H1 (cell line): ENCODE measurements at regions not wholly inside any gene's neighbourhood (a gene's known extent, or its start where the extent isn't known, plus 50 kb on each side); places are given as distances from the start of the nearest gene placed in this dataset.

Source experiments
- CTCF ChIA-PET: fragments of 300-600 bp; sonication (Branson Sonifier 250); formaldehyde crosslinking; loops from one replicate; lab custom pipeline; 2021; ENCODE audit not compliant: partially characterized antibody; lab: Charles Lee
- POLR2A ChIA-PET: fragments of 300-600 bp; sonication (Branson Sonifier 250); formaldehyde crosslinking; loops from one replicate; lab custom pipeline; 2021; ENCODE audit warnings: inconsistent platforms; ENCODE audit not compliant: partially characterized antibody; lab: Charles Lee
- DNase-seq, 2 experiments: peaks; one replicate each; pipeline versions ENCODE4 v3.0.0 to v3.0.0-alpha.2; 2010 to 2022; ENCODE audit warnings: low spot score in 2 of 2, low read depth in 1 of 2, mixed read lengths in 1 of 2
- FAIRE-seq: peaks from 2 replicates; lab custom pipeline; 2011; peaks lifted over from hg19 to GRCh38; lab: Jason Lieb, UNC
- H2AFZ ChIP-seq: 2 replicates; pipeline ENCODE4 v1.8.1; 2012; ENCODE audit warnings: low read length, inconsistent platforms
- H2AK5ac ChIP-seq: 2 replicates; pipeline ENCODE4 v1.6.1; 2013; ENCODE audit warnings: low read depth, low read length
- H2BK120ac ChIP-seq: replicated peaks from 2 replicates; pipeline ENCODE3; 2013; ENCODE audit warnings: low read depth, low read length, inconsistent platforms
- H2BK12ac ChIP-seq: 2 replicates; pipeline ENCODE4 v1.6.1; 2013; ENCODE audit warnings: low read depth, low read length
- H2BK15ac ChIP-seq: 2 replicates; pipeline ENCODE4 v1.6.1; 2013; ENCODE audit warnings: low read length
- H2BK20ac ChIP-seq: 2 replicates; pipeline ENCODE4 v1.6.1; 2013; ENCODE audit warnings: low read length
- H2BK5ac ChIP-seq: 2 replicates; pipeline ENCODE4 v1.6.1; 2013; ENCODE audit warnings: low read depth, low read length
- H3K14ac ChIP-seq: 2 replicates; pipeline ENCODE4 v1.6.1; 2013; ENCODE audit warnings: inconsistent platforms; ENCODE audit not compliant: insufficient read length
- H3K18ac ChIP-seq: 2 replicates; pipeline ENCODE4 v1.6.1; 2013; ENCODE audit warnings: low read length; ENCODE audit errors: extremely low read depth
- H3K23ac ChIP-seq: 2 replicates; pipeline ENCODE4 v1.6.1; 2013; ENCODE audit warnings: inconsistent platforms; ENCODE audit not compliant: insufficient read length
- H3K23me2 ChIP-seq: 2 replicates; pipeline ENCODE4 v1.6.1; 2013; ENCODE audit warnings: low read depth, low read length
- H3K27ac ChIP-seq: 2 replicates; pipeline ENCODE4 v1.6.1; 2011; ENCODE audit warnings: low read depth, low read length, inconsistent platforms
- H3K27me3 ChIP-seq, 4 experiments: replicated peaks in 1 of 4; 1 replicate in 1 of 4; 2 replicates in 3 of 4; pipeline versions ENCODE4 v1.6.1 to v1.8.1; 2011 to 2013; ENCODE audit warnings: low read length in 3 of 4, mild to moderate bottlenecking in 3 of 4, inconsistent platforms in 2 of 4, mixed read lengths in 2 of 4, moderate library complexity in 1 of 4; ENCODE audit not compliant: control insufficient read depth in 3 of 4, insufficient read depth in 3 of 4; ENCODE audit errors: extremely low read depth in 1 of 4
- H3K36me3 ChIP-seq, 4 experiments: 2 replicates each; pipeline versions ENCODE4 v1.6.1 to v1.8.1; 2011 to 2013; ENCODE audit warnings: mild to moderate bottlenecking in 4 of 4, low read length in 3 of 4, moderate library complexity in 2 of 4, control low read depth in 1 of 4, inconsistent platforms in 1 of 4; ENCODE audit not compliant: insufficient read depth in 4 of 4, control insufficient read depth in 2 of 4
- H3K4ac ChIP-seq: replicated peaks from 2 replicates; pipeline ENCODE3; 2013; ENCODE audit warnings: low read length, low read depth, mixed read lengths, inconsistent platforms; ENCODE audit not compliant: insufficient read length
- H3K4me1 ChIP-seq, 4 experiments: replicated peaks in 1 of 4; 1 replicate in 1 of 4; 2 replicates in 3 of 4; pipeline versions ENCODE4 v1.6.1 to v1.8.1; 2011 to 2013; ENCODE audit warnings: low read length in 3 of 4, inconsistent platforms in 2 of 4, mixed read lengths in 1 of 4; ENCODE audit not compliant: insufficient read depth in 4 of 4, control insufficient read depth in 3 of 4
- H3K4me2 ChIP-seq, 2 experiments: 2 replicates each; pipeline versions ENCODE4 v1.6.1 to v1.8.1; 2011 to 2013; ENCODE audit warnings: low read depth in 2 of 2, low read length in 2 of 2, control low read depth in 1 of 2, inconsistent platforms in 1 of 2, mild to moderate bottlenecking in 1 of 2; ENCODE audit not compliant: insufficient read depth in 1 of 2
- H3K4me3 ChIP-seq, 4 experiments: fragments of 200-600, 300-600 bp in 1 of 4; sonication (generic), shearing (Covaris generic), sonication (Bioruptor Twin) in 1 of 4; 2 replicates each; pipeline versions ENCODE4 v1.5.1 to v1.8.1; 2011 to 2016; ENCODE audit warnings: low read length in 4 of 4, low read depth in 3 of 4, control low read depth in 2 of 4, inconsistent platforms in 2 of 4, mild to moderate bottlenecking in 2 of 4, mixed read lengths in 1 of 4, moderate library complexity in 1 of 4; ENCODE audit not compliant: insufficient read depth in 2 of 4; ENCODE audit errors: extremely low read depth in 1 of 4
- H3K56ac ChIP-seq: replicated peaks from 2 replicates; pipeline ENCODE3; 2013; ENCODE audit warnings: low read depth, mild to moderate bottlenecking, mixed read lengths, low read length, inconsistent platforms; ENCODE audit not compliant: insufficient read length
- H3K79me1 ChIP-seq: 2 replicates; pipeline ENCODE4 v1.6.1; 2013; ENCODE audit warnings: low read depth, low read length, control low read depth
- H3K79me2 ChIP-seq, 2 experiments: 2 replicates each; pipeline versions ENCODE4 v1.6.1 to v1.8.1; 2012 to 2013; ENCODE audit warnings: low read length in 2 of 2, mild to moderate bottlenecking in 2 of 2, inconsistent platforms in 1 of 2; ENCODE audit not compliant: insufficient read depth in 2 of 2, control insufficient read depth in 1 of 2
- H3K9ac ChIP-seq, 4 experiments: replicated peaks in 1 of 4; 1 replicate in 1 of 4; 2 replicates in 3 of 4; pipeline versions ENCODE4 v1.6.1 to v1.8.1; 2011 to 2013; ENCODE audit warnings: low read depth in 3 of 4, low read length in 3 of 4, control low read depth in 2 of 4, mild to moderate bottlenecking in 2 of 4, moderate library complexity in 2 of 4, inconsistent platforms in 1 of 4; ENCODE audit errors: extremely low read depth in 1 of 4
- H3K9me3 ChIP-seq, 2 experiments: 2 replicates each; pipeline versions ENCODE4 v1.6.1 to v1.8.1; 2012 to 2013; ENCODE audit warnings: mild to moderate bottlenecking in 2 of 2, moderate library complexity in 2 of 2, control low read depth in 1 of 2, inconsistent platforms in 1 of 2, low read depth in 1 of 2, low read length in 1 of 2, mixed read lengths in 1 of 2; ENCODE audit not compliant: insufficient read depth in 2 of 2
- H4K20me1 ChIP-seq, 2 experiments: replicated peaks in 1 of 2; 2 replicates each; pipeline versions ENCODE3 to v1.8.1; 2011 to 2013; ENCODE audit warnings: inconsistent platforms in 2 of 2, low read length in 2 of 2, mild to moderate bottlenecking in 1 of 2; ENCODE audit not compliant: insufficient read depth in 2 of 2, control insufficient read depth in 1 of 2
- H4K5ac ChIP-seq: 2 replicates; pipeline ENCODE4 v1.6.1; 2013; ENCODE audit warnings: low read length, low read depth, mixed read lengths, inconsistent platforms; ENCODE audit not compliant: insufficient read length
- H4K8ac ChIP-seq: 2 replicates; pipeline ENCODE4 v1.8.0; 2013; ENCODE audit warnings: mild to moderate bottlenecking, moderate library complexity, low read length, inconsistent platforms; ENCODE audit not compliant: insufficient read depth; ENCODE audit errors: extremely low read depth
- H4K91ac ChIP-seq: replicated peaks from 2 replicates; pipeline ENCODE3; 2013; ENCODE audit warnings: low read length, mixed read lengths, inconsistent platforms; ENCODE audit not compliant: insufficient read length
- BACH1 ChIP-seq: IDR thresholded peaks from 2 replicates; pipeline ENCODE4 v1.6.1; 2012; ENCODE audit warnings: low read length, improper control_type of control experiment
- BRCA1 ChIP-seq: IDR thresholded peaks from 2 replicates; pipeline ENCODE4 v1.6.1; 2012; ENCODE audit warnings: low read depth, low read length, improper control_type of control experiment
- CEBPB ChIP-seq: IDR thresholded peaks from 2 replicates; pipeline ENCODE4 v1.6.1; 2012; ENCODE audit warnings: low read depth, low read length
- CHD2 ChIP-seq: IDR thresholded peaks from 2 replicates; pipeline ENCODE4 v1.6.1; 2012; ENCODE audit warnings: low read length, improper control_type of control experiment
- HDAC6 ChIP-seq: IDR thresholded peaks from one replicate; pipeline ENCODE4 v1.7.1; 2012; ENCODE audit warnings: low read depth, mild to moderate bottlenecking, inconsistent platforms, low read length, moderate library complexity
- RFX5 ChIP-seq: IDR thresholded peaks from 2 replicates; pipeline ENCODE4 v1.6.1; 2011; ENCODE audit warnings: low read depth, low read length, improper control_type of control experiment, borderline replicate concordance
- TAF1 ChIP-seq: IDR thresholded peaks from 2 replicates; pipeline ENCODE4 v1.6.1; 2011; ENCODE audit warnings: mild to moderate bottlenecking, low read depth, low read length
- WGBS, 2 experiments: shearing (Covaris generic) in 1 of 2; methylation state at CpG; one replicate each; pipeline versions ENCODE4 v1.1.6 to v1.1.7; 2013 to 2015; ENCODE audit warnings: low lambda C conversion rate in 2 of 2, mixed read lengths in 2 of 2, inconsistent platforms in 1 of 2, low coverage in 1 of 2, missing lambda C conversion rate in 1 of 2; ENCODE audit not compliant: insufficient replicate concordance in 2 of 2, insufficient coverage in 1 of 2, insufficient read length in 1 of 2; ENCODE audit errors: extremely low coverage in 1 of 2, missing lambda C conversion rate in 1 of 2; 5-methylcytosine and 5-hydroxymethylcytosine counted together

DNA sequence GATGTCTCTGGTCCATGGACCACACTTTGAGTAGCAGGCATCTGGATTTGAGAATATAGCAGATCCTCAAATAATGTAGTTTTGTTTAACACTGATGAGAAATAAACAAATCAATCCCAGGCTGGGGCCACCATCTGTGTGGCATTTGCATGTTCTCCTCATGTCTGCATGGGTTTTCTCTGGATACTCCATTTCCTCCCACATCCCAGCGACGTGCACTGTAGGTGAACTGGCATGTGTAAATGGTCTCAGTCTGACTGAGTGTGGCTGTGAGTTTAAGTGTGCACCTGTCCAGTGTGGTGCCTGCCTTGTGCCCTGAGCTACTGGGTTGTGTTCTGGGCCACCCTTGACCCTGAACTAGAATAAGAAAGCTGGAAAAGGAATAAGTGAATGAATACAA, 66.3 kb upstream of the NANOGP8 start:
- H3K23me2 ChIP-seq, result no peaks in the 10 kb centered on the region
- no peak overlapping the region for H2BK5ac ChIP-seq
- H3K14ac ChIP-seq, result no peak overlapping the region
- WGBS, 2 experiments, result 74% methylated on average over 2 of the region's 2 CpGs; no CpG with 5 or more reads in 1 of the 2 experiments
- H4K8ac ChIP-seq, result no peak overlapping the region
- H4K20me1 ChIP-seq, result no peaks in the 10 kb centered on the region
- no peak overlapping the region for H2BK12ac ChIP-seq
- no peak overlapping the region for H3K4ac ChIP-seq
- no peaks in the 10 kb centered on the region for H3K36me3 ChIP-seq
- H3K4me3 ChIP-seq, result no peak overlapping the region
- no peak overlapping the region for H3K56ac ChIP-seq
- no peak overlapping the region for H2AK5ac ChIP-seq
- FAIRE-seq (no peak), DNase-seq (no peak)
- H2BK120ac ChIP-seq, result no peak overlapping the region
- H2BK15ac ChIP-seq, result no peak overlapping the region
- no peaks in the 10 kb centered on the region for H3K9me3 ChIP-seq
- no peak overlapping the region for H3K9ac ChIP-seq
- H3K79me1 ChIP-seq, result no peaks in the 10 kb centered on the region
- no peak overlapping the region for H2AFZ ChIP-seq
- H3K23ac ChIP-seq, result no peak overlapping the region
- H3K4me1 ChIP-seq, result no peaks in the 10 kb centered on the region
- CTCF ChIA-PET, result no interaction called here
- H4K5ac ChIP-seq, result no peak overlapping the region
- H3K18ac ChIP-seq, result no peak overlapping the region
- no peak overlapping the region for H3K27ac ChIP-seq
- POLR2A ChIA-PET, result no interaction called here
- no peak overlapping the region for H3K4me2 ChIP-seq
- no peaks in the 10 kb centered on the region for H3K79me2 ChIP-seq
- no peak overlapping the region for H4K91ac ChIP-seq
- H2BK20ac ChIP-seq, result no peak overlapping the region
- TF ChIP-seq CEBPB (no peak), HDAC6 (no peak), TAF1 (no peak), BRCA1 (no peak), CHD2 (no peak), RFX5 (no peak), BACH1 (no peak)
- H3K27me3 ChIP-seq, result no peaks in the 10 kb centered on the region
